OCI-LY7 (cell line): ENCODE measurements at regions not wholly inside any gene's neighbourhood (a gene's known extent, or its start where the extent isn't known, plus 50 kb on each side); places are given as distances from the start of the nearest gene placed in this dataset.

Source experiments
- BruUV-seq: library from RNA; stranded (reverse); fragments of 400-500 nt; replicated peaks from 2 replicates; lab custom pipeline; 2021; lab: Mats Ljungman, UMichigan
- CTCF ChIA-PET: fragments of 300-600 bp; sonication (Branson Sonifier 250); formaldehyde crosslinking; loops from one replicate; lab custom pipeline; 2022; ENCODE audit warnings: antibody characterized with exemption; ENCODE audit not compliant: unreplicated experiment; lab: Charles Lee
- POLR2A ChIA-PET: fragments of 300-600 bp; sonication (Branson Sonifier 250); formaldehyde crosslinking; loops from one replicate; lab custom pipeline; 2022; ENCODE audit warnings: antibody characterized with exemption; lab: Charles Lee
- DNase-seq: peaks from one replicate; pipeline ENCODE4 v3.0.0-alpha.2; 2015; ENCODE audit warnings: low spot score
- H2AFZ ChIP-seq: fragments of 200-600 bp; sonication (generic), shearing (Covaris generic); 2 replicates; pipeline ENCODE4 v1.6.1; 2014; ENCODE audit warnings: mild to moderate bottlenecking, antibody characterized with exemption, low read length, moderate library complexity
- H3K27ac ChIP-seq: fragments of 200-600 bp; sonication (generic); 2 replicates; pipeline ENCODE4 v1.5.1; 2014; ENCODE audit warnings: mixed run types, low read depth, mild to moderate bottlenecking, moderate library complexity, low read length, inconsistent platforms; ENCODE audit not compliant: poor library complexity, severe bottlenecking
- H3K36me3 ChIP-seq: fragments of 200-600 bp; sonication (generic); 2 replicates; pipeline ENCODE4 v1.6.1; 2014; ENCODE audit warnings: mild to moderate bottlenecking, antibody characterized with exemption, low read length, moderate library complexity, mixed read lengths; ENCODE audit not compliant: insufficient read depth
- H3K4me1 ChIP-seq: fragments of 200-600 bp; sonication (generic); 2 replicates; pipeline ENCODE4 v1.5.1; 2014; ENCODE audit warnings: mild to moderate bottlenecking, low read length; ENCODE audit not compliant: insufficient read depth, poor library complexity, severe bottlenecking
- H3K4me2 ChIP-seq: fragments of 200-600 bp; sonication (generic); 2 replicates; pipeline ENCODE4 v1.6.1; 2014; ENCODE audit warnings: mild to moderate bottlenecking, low read length
- H3K4me3 ChIP-seq: fragments of 200-600 bp; sonication (generic); 2 replicates; pipeline ENCODE4 v1.5.1; 2014; ENCODE audit warnings: mild to moderate bottlenecking, low read depth, low read length; ENCODE audit not compliant: poor library complexity, severe bottlenecking
- H3K79me2 ChIP-seq: fragments of 200-600 bp; sonication (generic); 2 replicates; pipeline ENCODE4 v1.6.1; 2016; ENCODE audit warnings: low read depth, mild to moderate bottlenecking, low read length, moderate library complexity, mixed read lengths; ENCODE audit not compliant: insufficient read depth
- H3K9me2 ChIP-seq: fragments of 200-600 bp; sonication (generic); 2 replicates; pipeline ENCODE4 v1.6.1; 2016; ENCODE audit warnings: mild to moderate bottlenecking, low read length, mixed read lengths; ENCODE audit not compliant: insufficient read depth
- H3K9me3 ChIP-seq: fragments of 200-600 bp; sonication (generic); 2 replicates; pipeline ENCODE4 v1.6.1; 2014; ENCODE audit warnings: mild to moderate bottlenecking, mixed run types, low read length, mixed read lengths
- H4K20me1 ChIP-seq: fragments of 200-600 bp; sonication (generic); 2 replicates; pipeline ENCODE4 v1.6.1; 2014; ENCODE audit warnings: mild to moderate bottlenecking, antibody characterized with exemption, low read length, moderate library complexity, mixed read lengths; ENCODE audit not compliant: insufficient read depth
- EZH2phosphoT487 ChIP-seq: fragments of 200-600 bp; sonication (generic); IDR thresholded peaks from 2 replicates; pipeline ENCODE4 v1.6.1; 2018; ENCODE audit warnings: low read depth, borderline replicate concordance, mild to moderate bottlenecking, mixed run types, antibody characterized with exemption, low read length, moderate library complexity, mixed read lengths
- intact Hi-C: fragments of 100-400 bp; cut with micrococcal nuclease; formaldehyde crosslinking; loops from one replicate; pipeline ENCODE4 v1.10.0; 2022; ENCODE audit not compliant: unreplicated experiment
- TF ChIP-seq, protein P1 (sequence below): fragments of 200-600 bp; sonication (generic); conservative IDR thresholded peaks from 2 replicates; pipeline ENCODE4 v1.5.1; 2014; ENCODE audit warnings: mild to moderate bottlenecking, antibody characterized with exemption, low read length, moderate library complexity, mixed read lengths

DNA sequence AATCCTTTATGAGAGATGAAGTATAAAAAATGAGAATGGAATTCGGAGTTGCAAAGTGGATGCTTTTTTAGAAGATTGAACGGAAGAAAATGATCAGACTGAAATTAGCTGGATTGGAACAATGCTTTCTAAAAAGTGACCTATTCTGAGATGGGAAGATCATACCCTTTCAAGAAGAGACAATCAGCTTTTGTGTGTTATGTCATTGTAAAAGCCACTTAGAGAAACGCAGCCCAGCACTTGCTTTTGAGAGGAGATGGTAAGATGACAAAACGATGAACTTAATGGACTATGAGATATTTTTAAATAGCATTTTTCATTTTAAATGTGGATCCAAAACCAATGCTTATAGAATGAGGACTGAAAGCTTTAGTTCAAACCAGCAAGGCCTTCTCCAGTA, 871.4 kb upstream of the KLHL29 start:
- no peak overlapping the region for H3K27ac ChIP-seq
- CTCF ChIA-PET, result no interaction called here
- H3K4me3 ChIP-seq, result no peak overlapping the region
- no peak for DNase-seq
- intact Hi-C loops, result no loop called here
- no TSS peak for BruUV-seq
- H3K4me2 ChIP-seq, result no peak overlapping the region
- H3K9me3 ChIP-seq, result no peaks in the 10 kb centered on the region
- POLR2A ChIA-PET, result no interaction called here
- no peaks in the 10 kb centered on the region for H3K9me2 ChIP-seq
- H3K79me2 ChIP-seq, result no peaks in the 10 kb centered on the region
- H3K36me3 ChIP-seq, result no peaks in the 10 kb centered on the region
- no peaks in the 10 kb centered on the region for H4K20me1 ChIP-seq
- no peak for TF ChIP-seq EZH2phosphoT487
- TF ChIP-seq, protein P1, sequence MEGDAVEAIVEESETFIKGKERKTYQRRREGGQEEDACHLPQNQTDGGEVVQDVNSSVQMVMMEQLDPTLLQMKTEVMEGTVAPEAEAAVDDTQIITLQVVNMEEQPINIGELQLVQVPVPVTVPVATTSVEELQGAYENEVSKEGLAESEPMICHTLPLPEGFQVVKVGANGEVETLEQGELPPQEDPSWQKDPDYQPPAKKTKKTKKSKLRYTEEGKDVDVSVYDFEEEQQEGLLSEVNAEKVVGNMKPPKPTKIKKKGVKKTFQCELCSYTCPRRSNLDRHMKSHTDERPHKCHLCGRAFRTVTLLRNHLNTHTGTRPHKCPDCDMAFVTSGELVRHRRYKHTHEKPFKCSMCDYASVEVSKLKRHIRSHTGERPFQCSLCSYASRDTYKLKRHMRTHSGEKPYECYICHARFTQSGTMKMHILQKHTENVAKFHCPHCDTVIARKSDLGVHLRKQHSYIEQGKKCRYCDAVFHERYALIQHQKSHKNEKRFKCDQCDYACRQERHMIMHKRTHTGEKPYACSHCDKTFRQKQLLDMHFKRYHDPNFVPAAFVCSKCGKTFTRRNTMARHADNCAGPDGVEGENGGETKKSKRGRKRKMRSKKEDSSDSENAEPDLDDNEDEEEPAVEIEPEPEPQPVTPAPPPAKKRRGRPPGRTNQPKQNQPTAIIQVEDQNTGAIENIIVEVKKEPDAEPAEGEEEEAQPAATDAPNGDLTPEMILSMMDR, result no peak
- H2AFZ ChIP-seq, result no peak overlapping the region
- no peaks in the 10 kb centered on the region for H3K4me1 ChIP-seq

- POLR2A ChIA-PET, result interaction anchor here (0.5 kb wide), 1 partner anchor 11 kb away, joined by 3 read pairs; no protein-coding TSS in a partner anchor
- no peak for DNase-seq
- H3K4me2 ChIP-seq, result no peak overlapping the region
- no peaks in the 10 kb centered on the region for H3K4me1 ChIP-seq
- no peaks in the 10 kb centered on the region for H3K9me3 ChIP-seq
- no peaks in the 10 kb centered on the region for H4K20me1 ChIP-seq
- CTCF ChIA-PET, result no interaction called here
- H3K27ac ChIP-seq, result no peak overlapping the region
- H3K4me3 ChIP-seq, result no peak overlapping the region
- no TSS peak for BruUV-seq
- intact Hi-C loops, result no loop called here
- no peaks in the 10 kb centered on the region for H3K9me2 ChIP-seq
- no peaks in the 10 kb centered on the region for H3K79me2 ChIP-seq
- no peak overlapping the region for H2AFZ ChIP-seq
- TF ChIP-seq EZH2phosphoT487, result no peak
- TF ChIP-seq, protein P1, result no peak
- H3K36me3 ChIP-seq, result no peaks in the 10 kb centered on the region
Observed at GRCh38 chr2:22517141-22517540, 867.8 kb upstream of the KLHL29 start.

DNA sequence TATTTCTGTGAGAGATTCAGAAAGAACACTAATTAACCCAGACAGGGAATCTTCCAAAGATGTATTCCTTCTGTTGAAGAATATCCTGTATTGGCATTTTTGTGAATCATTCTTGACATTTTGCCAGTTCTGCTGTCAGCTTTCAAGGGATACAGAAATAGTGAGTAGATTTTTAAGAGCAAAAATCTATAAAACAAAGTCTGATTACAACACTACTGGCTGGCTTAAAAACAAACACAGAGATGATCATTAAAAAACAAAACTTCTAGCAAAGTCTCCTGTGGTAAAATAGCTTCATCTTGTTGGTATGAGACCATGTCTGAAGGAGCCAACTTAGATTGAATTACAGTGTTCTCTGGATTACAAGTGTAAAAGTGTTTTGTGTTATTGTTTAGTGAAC, 866.3 kb upstream of the KLHL29 start:
- CTCF ChIA-PET, result no interaction called here
- H3K79me2 ChIP-seq, result no peaks in the 10 kb centered on the region

More for the DNA sequence above, 866.3 kb upstream of the KLHL29 start:
- Histone ChIP-seq H3K27ac (no peak overlapping the region), H2AFZ (no peak overlapping the region), H3K4me3 (no peak overlapping the region), H3K4me1 (no peaks in the 10 kb centered on the region), H3K4me2 (no peak overlapping the region), H3K36me3 (no peaks in the 10 kb centered on the region), H4K20me1 (no peaks in the 10 kb centered on the region), H3K9me3 (no peaks in the 10 kb centered on the region), H3K9me2 (no peaks in the 10 kb centered on the region)
- intact Hi-C loops, result no loop called here
- POLR2A ChIA-PET, result interaction anchor here (0.8 kb wide), 1 partner anchor 26 kb away, joined by 4 read pairs; no protein-coding TSS in a partner anchor
- DNase-seq, result no peak
- BruUV-seq, result no TSS peak
- TF ChIP-seq, protein P1, result no peak
- TF ChIP-seq EZH2phosphoT487, result no peak
